GM18870 (cell line): ENCODE measurements at regions not wholly inside any gene's neighbourhood (a gene's known extent, or its start where the extent isn't known, plus 50 kb on each side); places are given as distances from the start of the nearest gene placed in this dataset.

ENCODE experiments used
- ATAC-seq: cut with Tn5 transposase; IDR thresholded peaks from one replicate; pipeline ENCODE4 v1.9.1; 2021; ENCODE audit warnings: moderate library complexity; ENCODE audit not compliant: unreplicated experiment

GRCh38 chr2:15789381-15790062, 150.8 kb upstream of the MYCN start:
- ATAC-seq: no peak

GRCh38 chr2:15790326-15790725, 150.0 kb upstream of the MYCN start:
- ATAC-seq: no peak

- ATAC-seq: no peak
Measured at GRCh38 chr2:15790838-15791237, 149.5 kb upstream of the MYCN start.

DNA sequence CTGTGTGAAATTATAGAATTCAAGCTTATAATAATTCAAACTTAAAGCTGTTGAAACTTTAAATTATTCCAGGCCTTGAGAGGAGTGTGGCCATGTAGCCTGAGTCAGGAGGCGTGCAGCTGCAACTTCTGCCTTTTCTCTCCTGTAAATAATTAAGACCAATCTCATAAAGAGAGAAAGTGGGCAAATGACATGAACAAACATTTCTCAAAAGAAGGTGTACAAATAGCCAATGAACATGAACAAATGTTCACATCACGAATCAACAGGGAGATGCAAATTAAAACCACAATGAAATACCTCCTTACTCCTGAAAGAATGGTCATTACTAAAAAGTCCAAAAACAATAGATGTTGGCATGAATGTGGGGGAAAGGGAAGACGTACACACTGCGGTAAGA, 149.1 kb upstream of the MYCN start:
- no peak for ATAC-seq

DNA sequence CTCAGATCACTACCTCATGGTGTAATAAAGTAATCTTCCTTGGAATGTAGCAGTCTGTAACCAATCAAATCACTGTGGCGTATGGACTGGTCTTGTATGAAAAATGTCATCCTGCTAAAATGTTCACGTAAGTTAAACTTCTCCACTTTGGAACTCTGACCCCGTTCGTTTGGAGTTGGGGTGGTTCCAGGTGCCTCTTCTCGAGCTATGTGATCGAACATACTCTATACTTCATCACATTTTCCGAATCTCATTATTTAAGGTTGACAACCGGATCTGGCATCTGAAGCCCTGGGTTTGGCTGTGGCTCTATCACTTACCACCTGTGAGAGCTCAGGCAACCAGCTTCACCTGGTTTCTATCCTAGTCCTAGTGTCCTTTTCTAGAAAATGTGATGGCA, 148.0 kb upstream of the MYCN start:
- no peak for ATAC-seq

DNA sequence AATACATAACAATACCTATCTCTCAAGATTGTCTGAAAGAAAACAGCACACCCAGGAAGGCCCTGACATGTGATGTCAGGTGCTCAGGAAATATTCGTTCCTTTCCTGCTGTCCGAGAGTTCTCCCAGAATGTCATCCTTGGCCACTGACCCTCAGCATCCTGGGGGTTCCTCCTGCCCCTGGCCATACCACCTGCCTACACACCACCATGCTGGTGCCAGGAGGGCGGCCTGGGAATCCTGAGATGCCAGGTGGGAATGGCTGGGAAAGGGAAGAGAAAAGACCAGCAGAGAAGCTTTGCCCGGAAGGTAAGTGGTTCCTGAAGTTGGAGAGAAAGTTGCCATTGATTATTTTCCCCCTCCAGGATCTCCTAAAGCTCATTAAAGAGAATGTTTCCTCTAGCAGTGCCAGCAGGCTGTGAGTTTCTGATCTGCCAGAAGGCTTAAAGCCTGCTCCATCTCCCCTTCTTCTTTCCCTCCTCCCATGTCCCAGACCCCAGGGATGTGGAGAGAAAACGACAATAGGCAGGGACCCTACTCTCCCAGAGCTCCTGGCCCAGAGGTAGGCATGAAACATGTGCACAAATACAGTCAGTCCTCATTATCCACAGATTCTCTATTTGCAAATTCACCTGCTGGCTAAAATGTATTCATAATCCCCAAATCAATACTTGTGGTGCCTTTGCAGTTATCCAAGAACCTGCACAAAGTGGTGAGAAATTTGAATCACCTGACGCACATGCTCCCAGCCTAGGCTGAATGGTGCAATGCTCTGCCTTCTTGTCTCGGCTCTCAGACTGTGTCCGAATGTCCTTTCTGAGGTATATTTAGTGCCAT, 147.1 kb upstream of the MYCN start:
- no peak for ATAC-seq

DNA sequence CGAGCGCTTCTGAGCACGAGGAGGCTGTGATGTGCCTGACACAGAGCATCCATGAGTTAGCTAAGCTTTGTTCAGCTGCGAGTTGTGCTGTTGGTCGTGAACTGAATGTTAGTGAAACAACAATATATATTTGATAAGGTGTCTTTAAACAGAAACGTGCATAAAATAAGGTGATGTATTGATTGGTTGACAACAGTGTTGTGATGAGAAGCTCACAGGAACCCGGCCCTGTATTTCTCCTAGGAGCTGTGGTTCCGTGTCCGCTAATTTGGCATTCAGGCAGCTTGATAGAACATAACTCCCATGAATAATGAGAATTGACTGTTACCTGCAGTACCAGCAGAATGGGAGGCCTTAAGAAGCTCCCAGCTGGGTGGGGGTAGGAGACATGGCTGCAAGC, 146.4 kb upstream of the MYCN start:
- no peak for ATAC-seq

- ATAC-seq: no peak
Measured at GRCh38 chr2:15794608-15795134, 145.7 kb upstream of the MYCN start.

DNA sequence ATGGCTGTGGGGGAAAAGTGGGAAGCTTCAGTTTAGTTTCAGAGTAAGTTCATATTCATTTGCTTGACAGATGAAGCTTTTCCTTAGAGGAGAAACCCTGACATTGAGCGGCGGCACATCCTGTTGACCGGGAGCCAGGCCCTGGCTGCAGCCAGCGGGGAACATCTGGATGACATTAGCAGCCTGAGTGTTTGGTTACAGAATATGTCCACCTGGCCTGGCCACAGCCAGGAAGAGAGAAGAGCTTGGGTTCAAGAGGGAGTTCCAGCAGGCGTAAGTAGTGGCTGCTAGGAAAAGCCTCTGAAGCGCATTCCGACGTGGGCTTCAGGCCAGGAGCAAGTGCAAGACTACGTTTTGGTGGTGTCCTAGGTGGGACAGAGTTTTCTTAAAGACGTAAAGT, 144.9 kb upstream of the MYCN start:
- no peak for ATAC-seq

GRCh38 chr2:15796167-15796942, 144.0 kb upstream of the MYCN start:
- no peak for ATAC-seq

DNA sequence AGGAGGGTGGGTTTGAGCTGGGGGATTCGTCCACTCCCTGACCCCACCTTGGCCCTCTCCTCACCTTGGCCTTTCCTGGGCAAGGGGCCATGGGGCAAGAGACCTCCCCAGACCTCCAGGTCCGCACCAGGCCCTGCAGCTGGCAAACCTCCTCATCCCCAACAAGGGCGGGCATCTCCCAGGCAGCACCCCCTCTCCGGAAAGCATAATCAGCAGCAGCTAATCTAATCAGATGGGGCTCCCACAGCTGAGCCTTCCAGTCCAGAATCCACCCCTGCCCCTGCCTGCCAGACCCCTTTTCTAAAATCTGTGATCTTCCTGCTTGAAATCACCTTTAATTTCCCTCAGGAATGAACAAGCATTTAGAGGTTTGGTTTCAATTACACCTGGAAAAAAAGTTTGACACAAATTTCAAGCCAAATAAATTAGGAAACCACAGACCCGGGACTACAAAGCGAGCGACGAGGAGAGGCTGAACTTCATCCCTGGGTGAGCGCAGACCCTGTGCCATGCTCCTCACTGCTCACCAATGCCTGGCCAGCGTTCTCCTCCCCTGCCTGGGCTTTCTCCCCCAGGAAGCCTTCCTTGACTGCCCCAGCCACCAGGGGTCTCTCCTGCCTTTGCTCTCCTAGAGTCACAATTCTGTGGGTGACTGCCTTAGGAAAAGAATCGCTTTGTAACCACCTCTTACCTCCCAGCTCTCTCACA, 143.0 kb upstream of the MYCN start:
- no peak for ATAC-seq

- ATAC-seq: no peak
Measured at GRCh38 chr2:15797939-15798281, 142.4 kb upstream of the MYCN start.

- no peak for ATAC-seq
Measured at GRCh38 chr2:15798701-15799431, 141.5 kb upstream of the MYCN start.

DNA sequence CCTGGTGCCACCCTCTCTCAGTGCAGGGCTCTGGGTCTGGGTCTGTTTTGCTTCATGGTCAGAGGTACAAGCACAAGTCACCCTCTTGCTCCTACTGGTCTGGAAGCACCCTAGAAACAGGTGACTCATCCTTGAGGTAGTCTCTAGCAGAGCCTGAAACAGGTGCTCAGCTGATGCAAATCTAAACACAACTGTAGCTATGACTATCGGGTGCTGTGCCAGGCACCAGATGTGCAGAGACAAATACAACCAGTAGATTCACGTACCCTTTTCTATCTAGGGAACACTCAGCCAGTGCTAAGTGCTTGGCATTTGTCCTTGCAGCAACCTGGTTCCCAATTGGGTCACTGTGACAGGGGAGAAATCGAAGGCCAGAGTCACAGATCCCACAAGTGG, 140.9 kb upstream of the MYCN start:
- ATAC-seq: no peak

- ATAC-seq: no peak
Measured at GRCh38 chr2:15800495-15801329, 139.6 kb upstream of the MYCN start.

GRCh38 chr2:15801439-15801838, 138.9 kb upstream of the MYCN start:
- ATAC-seq: no peak

DNA sequence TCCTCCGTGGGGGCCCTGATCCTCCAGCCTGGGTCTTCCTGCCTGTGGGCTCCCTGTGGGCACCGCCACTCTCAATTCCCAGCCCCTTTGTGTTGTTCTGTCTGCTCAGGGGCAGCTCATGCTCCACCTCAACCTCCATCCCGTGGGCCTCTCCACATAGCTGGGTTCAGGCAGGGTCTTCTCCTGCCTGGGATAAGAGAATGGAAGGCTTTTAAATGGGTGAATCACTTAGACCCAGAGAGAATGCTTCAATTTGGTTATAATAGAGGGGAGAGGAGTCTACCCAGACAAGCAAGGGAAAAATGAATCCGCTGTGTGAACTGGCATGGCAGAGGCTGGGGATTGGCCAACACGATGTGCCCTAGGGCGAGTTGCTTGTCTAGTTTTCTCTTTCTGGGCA, 138.4 kb upstream of the MYCN start:
- no peak for ATAC-seq

GRCh38 chr2:15802657-15803542, 137.4 kb upstream of the MYCN start:
- no peak for ATAC-seq
